ENCODE measurements at regions not wholly inside any gene's neighbourhood (a gene's known extent, or its start where the extent isn't known, plus 50 kb on each side); places are given as distances from the start of the nearest gene placed in this dataset.

- TF ChIP-seq POLR2A (IDR thresholded peaks at IDR 0.05; ENCODE audit: low read length) (no peak), GATA1 (IDR thresholded peaks at IDR 0.05; ENCODE audit: low read depth, low read length) (no peak)
Measured at GRCh38 chr14:98474900-98475299, 797.1 kb downstream of the BCL11B start.

Measured in erythroblast (primary cell).